ENCODE measurements at regions not wholly inside any gene's neighbourhood (a gene's known extent, or its start where the extent isn't known, plus 50 kb on each side); places are given as distances from the start of the nearest gene placed in this dataset.

- Histone ChIP-seq H3K27me3 (no peaks in the 10 kb centered on the region), H3K27ac (no peak overlapping the region), H3K4me3 (no peak overlapping the region), H3K9me3 (peaks cover 0 to 11% (median 3%) of the 10 kb centered on the region in 4 donors), H3K36me3 (no peaks in the 10 kb centered on the region), H3K4me1 (peaks cover 0 to 4% (median 0%) of the 10 kb centered on the region in 4 donors)
- DNase-seq (ENCODE audit: low spot score in 2 of 2) = no peak
- no peak for TF ChIP-seq EP300 (IDR thresholded peaks at IDR 0.05)
- TF ChIP-seq POLR2A (IDR thresholded peaks at IDR 0.05) = no peak
- TF ChIP-seq, protein P1, sequence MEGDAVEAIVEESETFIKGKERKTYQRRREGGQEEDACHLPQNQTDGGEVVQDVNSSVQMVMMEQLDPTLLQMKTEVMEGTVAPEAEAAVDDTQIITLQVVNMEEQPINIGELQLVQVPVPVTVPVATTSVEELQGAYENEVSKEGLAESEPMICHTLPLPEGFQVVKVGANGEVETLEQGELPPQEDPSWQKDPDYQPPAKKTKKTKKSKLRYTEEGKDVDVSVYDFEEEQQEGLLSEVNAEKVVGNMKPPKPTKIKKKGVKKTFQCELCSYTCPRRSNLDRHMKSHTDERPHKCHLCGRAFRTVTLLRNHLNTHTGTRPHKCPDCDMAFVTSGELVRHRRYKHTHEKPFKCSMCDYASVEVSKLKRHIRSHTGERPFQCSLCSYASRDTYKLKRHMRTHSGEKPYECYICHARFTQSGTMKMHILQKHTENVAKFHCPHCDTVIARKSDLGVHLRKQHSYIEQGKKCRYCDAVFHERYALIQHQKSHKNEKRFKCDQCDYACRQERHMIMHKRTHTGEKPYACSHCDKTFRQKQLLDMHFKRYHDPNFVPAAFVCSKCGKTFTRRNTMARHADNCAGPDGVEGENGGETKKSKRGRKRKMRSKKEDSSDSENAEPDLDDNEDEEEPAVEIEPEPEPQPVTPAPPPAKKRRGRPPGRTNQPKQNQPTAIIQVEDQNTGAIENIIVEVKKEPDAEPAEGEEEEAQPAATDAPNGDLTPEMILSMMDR (IDR thresholded peaks at IDR 0.05) = no peak
- 84 to 90% methylated on average over 19 of the region's 19 CpGs for WGBS, 2 donors
Measured at GRCh38 chr4:35463251-35463952, 780.9 kb downstream of the ARAP2 start.

- H3K4me1 ChIP-seq = peaks cover 0 to 4% (median 0%) of the 10 kb centered on the region in 4 donors
- H3K9me3 ChIP-seq = no peaks in the 10 kb centered on the region
- no peaks in the 10 kb centered on the region for H3K36me3 ChIP-seq
- H3K27ac ChIP-seq = no peak overlapping the region
- H3K4me3 ChIP-seq = no peak overlapping the region
- DNase-seq (ENCODE audit: low spot score in 2 of 2) = no peak
- TF ChIP-seq, protein P1 (IDR thresholded peaks at IDR 0.05) = no peak
- TF ChIP-seq EP300 (IDR thresholded peaks at IDR 0.05) = no peak
- no peak for TF ChIP-seq POLR2A (IDR thresholded peaks at IDR 0.05)
- H3K27me3 ChIP-seq = no peaks in the 10 kb centered on the region
Measured at GRCh38 chr4:35464964-35465528, 779.3 kb downstream of the ARAP2 start.

DNA sequence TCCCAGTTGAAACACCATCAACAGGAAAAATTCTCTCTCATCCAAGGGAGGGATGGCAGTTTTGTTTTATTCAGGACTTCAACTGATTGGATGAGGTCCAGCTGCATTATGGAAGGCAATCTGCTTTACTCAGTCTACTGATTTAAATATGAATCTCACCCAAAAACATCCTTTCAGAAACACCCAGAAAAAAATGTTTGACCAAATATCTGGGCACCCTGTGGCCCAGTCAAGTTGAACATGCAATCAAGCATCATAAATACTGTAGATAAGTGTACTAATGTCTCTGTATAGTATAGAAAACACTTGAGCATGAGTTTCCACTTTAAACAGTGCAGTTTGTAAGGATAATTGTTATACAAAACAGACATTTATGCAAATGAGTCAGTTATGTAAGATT, 753.2 kb downstream of the ARAP2 start:
- no peak for DNase-seq (ENCODE audit: low spot score in 2 of 2)
- no peaks in the 10 kb centered on the region for H3K4me1 ChIP-seq
- no peak for TF ChIP-seq EP300 (IDR thresholded peaks at IDR 0.05)
- TF ChIP-seq, protein P1 (IDR thresholded peaks at IDR 0.05) = no peak
- no peak for TF ChIP-seq POLR2A (IDR thresholded peaks at IDR 0.05)
- H3K9me3 ChIP-seq = peaks cover 0 to 4% (median 0%) of the 10 kb centered on the region in 4 donors
- no peak overlapping the region for H3K4me3 ChIP-seq
- H3K27ac ChIP-seq = no peak overlapping the region
- H3K36me3 ChIP-seq = no peaks in the 10 kb centered on the region
- no peaks in the 10 kb centered on the region for H3K27me3 ChIP-seq

DNA sequence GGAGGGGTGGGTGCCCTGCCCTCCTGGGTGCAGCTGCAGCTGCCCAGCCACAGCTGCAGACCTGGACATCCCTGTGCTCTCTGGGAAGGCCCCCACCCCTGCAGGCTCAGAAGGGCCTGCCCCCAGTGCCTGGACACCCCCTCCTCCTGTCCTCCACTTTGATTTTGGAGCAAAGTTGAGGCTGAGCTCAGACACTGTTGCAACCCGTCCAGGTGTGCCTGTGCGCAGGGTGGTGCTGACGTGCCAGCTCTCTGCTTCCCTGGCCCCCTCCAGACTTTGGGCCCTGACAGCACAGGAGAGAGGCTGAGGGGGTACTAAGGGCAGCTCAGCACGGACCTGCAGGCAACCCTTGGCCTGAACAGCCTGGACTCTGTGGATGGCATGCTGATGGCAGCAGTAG, 750.3 kb downstream of the ARAP2 start:
- H3K27ac ChIP-seq = no peak overlapping the region
- 89 to 100% methylated on average over 3 to 4 of the region's 4 CpGs for whole genome bisulfite sequencing, 2 donors
- no peak for TF ChIP-seq POLR2A (IDR thresholded peaks at IDR 0.05)
- TF ChIP-seq EP300 (IDR thresholded peaks at IDR 0.05) = no peak
- TF ChIP-seq, protein P1 (IDR thresholded peaks at IDR 0.05) = no peak

DNA sequence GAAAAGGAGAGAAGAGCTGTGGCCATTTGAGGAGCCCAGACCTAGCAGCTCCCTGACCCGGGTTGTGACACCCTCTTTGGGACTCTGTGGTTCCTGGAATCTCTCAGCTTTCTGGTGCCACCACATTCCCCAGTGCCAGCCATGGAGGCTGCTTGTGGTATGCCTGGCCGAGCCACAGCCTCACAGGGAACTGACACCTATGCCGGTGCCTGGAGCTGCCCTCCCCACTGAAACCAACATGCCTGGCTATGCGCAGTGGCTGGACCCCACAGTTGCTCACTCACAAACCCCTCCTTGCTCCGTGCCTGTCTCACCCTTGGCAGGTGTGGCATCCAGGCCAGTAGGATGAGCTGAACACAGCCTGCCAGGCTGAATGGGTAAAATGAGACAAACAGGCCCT, 749.4 kb downstream of the ARAP2 start:
- TF ChIP-seq EP300 (IDR thresholded peaks at IDR 0.05) = no peak
- TF ChIP-seq, protein P1 (IDR thresholded peaks at IDR 0.05) = no peak
- H3K27me3 ChIP-seq = no peaks in the 10 kb centered on the region
- H3K36me3 ChIP-seq = no peaks in the 10 kb centered on the region
- H3K27ac ChIP-seq = no peak overlapping the region
- H3K4me3 ChIP-seq = no peak overlapping the region
- WGBS, 2 donors = 94 to 96% methylated on average over 5 of the region's 5 CpGs
- peaks cover 0 to 4% (median 0%) of the 10 kb centered on the region in 4 donors for H3K9me3 ChIP-seq
- DNase-seq (ENCODE audit: low spot score in 2 of 2) = no peak
- H3K4me1 ChIP-seq = no peaks in the 10 kb centered on the region

More for the DNA sequence above, 750.3 kb downstream of the ARAP2 start:
- Histone ChIP-seq H3K36me3 (no peaks in the 10 kb centered on the region), H3K27me3 (no peaks in the 10 kb centered on the region), H3K4me3 (no peak overlapping the region), H3K4me1 (no peaks in the 10 kb centered on the region), H3K9me3 (peaks cover 0 to 4% (median 0%) of the 10 kb centered on the region in 4 donors)
- no peak for DNase-seq (ENCODE audit: low spot score in 2 of 2)
